SU-DHL-6 (cell line): ENCODE measurements at regions not wholly inside any gene's neighbourhood (a gene's known extent, or its start where the extent isn't known, plus 50 kb on each side); places are given as distances from the start of the nearest gene placed in this dataset.

Experiments
- EZH2phosphoT487 ChIP-seq: fragments of 200-600 bp; sonication (generic), shearing (Covaris generic); conservative IDR thresholded peaks from 2 replicates; pipeline ENCODE4 v1.6.1; 2018; ENCODE audit warnings: mild to moderate bottlenecking, antibody characterized with exemption, low read length, moderate library complexity, mixed read lengths
- TF ChIP-seq, protein P1 (sequence below): fragments of 200-600 bp; sonication (generic); IDR thresholded peaks from one replicate; pipeline ENCODE4 v1.5.1; 2017; ENCODE audit warnings: antibody characterized with exemption, mild to moderate bottlenecking, low read length, moderate library complexity; ENCODE audit not compliant: insufficient read depth, poor library complexity, severe bottlenecking

DNA sequence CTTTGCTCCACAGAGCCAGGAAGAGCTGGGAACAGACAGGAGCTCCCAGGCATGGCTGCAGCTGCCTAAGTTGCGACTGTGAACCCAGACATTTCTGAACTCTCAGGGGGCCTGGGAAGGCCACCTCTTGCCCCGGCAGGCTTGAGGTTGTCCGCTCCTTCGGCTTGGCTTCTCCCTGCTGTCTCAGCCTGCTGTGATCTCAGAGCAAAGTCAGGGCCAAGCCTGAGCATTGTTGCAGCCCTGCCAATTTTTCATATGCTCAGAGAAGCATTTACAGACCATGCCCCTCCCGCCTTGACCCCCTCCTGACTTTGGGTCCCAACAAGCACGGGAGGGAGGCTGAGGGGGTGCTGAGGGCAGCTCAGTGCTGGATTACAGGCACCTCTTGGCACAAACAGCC lies 1439.1 kb upstream of the FLRT2 start:
- TF ChIP-seq, protein P1, sequence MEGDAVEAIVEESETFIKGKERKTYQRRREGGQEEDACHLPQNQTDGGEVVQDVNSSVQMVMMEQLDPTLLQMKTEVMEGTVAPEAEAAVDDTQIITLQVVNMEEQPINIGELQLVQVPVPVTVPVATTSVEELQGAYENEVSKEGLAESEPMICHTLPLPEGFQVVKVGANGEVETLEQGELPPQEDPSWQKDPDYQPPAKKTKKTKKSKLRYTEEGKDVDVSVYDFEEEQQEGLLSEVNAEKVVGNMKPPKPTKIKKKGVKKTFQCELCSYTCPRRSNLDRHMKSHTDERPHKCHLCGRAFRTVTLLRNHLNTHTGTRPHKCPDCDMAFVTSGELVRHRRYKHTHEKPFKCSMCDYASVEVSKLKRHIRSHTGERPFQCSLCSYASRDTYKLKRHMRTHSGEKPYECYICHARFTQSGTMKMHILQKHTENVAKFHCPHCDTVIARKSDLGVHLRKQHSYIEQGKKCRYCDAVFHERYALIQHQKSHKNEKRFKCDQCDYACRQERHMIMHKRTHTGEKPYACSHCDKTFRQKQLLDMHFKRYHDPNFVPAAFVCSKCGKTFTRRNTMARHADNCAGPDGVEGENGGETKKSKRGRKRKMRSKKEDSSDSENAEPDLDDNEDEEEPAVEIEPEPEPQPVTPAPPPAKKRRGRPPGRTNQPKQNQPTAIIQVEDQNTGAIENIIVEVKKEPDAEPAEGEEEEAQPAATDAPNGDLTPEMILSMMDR = no peak
- TF ChIP-seq EZH2phosphoT487 = no peak
